ENCODE measurements at regions not wholly inside any gene's neighbourhood (a gene's known extent, or its start where the extent isn't known, plus 50 kb on each side); places are given as distances from the start of the nearest gene placed in this dataset.

GRCh38 chr6:6704103-6705060 is 115.9 kb downstream of the LY86 start:
- no peak for DNase-seq

DNA sequence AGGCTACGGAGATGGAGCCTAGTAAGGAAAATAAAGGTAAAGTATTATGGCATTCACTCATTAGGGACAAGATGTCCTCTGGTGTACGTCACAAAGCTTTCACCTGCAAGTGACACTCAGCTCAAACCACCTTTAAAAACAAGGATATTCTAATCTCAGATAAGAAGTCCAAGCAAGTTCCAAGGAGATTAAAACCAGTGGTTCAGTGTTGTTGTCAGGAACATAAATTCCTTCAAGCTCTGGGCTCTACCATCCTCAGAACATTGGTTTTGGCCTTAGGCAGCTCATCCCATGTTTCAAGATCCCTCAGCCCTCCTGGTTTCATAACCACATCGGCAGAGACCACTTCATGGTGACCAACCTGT is 116.5 kb downstream of the LY86 start:
- no peak for DNase-seq

DNA sequence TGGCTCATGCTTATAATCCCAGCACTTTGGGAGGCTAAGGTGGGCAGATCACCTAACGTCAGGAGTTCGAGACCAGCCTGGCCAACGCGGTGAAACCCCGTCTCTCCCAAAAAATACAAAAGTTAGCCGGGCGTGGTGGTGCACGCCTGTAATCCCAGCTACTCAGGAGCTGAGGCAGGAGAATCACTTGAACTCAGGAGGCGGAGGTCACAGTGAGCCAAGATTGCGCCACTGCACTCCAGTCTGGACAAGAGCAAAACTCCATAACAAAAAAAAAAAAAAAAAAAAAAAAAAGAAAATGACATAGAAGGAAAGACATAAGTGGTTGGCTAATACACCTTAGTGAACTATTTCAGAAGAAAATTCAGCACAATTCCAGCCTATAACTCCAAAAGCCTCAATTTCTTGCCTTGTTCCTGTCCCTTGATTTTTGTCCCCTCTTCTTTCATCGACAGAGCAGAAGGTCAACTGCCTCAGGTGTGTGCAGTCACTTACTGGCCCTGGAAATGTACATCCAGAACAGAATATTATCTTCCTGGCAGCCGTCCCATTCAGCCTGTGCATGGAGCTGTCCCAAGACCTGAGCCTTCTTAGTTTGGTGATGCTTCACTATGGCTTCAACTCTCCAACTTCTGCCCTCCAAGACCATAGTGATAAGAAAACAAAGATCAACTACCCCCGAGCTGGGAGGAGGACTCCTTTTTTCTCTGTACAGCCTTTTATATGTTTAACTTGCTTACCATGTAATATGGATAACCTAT is 117.6 kb downstream of the LY86 start:
- DNase-seq, result no peak

GRCh38 chr6:6707143-6707542 is 118.6 kb downstream of the LY86 start:
- DNase-seq, result no peak

DNA sequence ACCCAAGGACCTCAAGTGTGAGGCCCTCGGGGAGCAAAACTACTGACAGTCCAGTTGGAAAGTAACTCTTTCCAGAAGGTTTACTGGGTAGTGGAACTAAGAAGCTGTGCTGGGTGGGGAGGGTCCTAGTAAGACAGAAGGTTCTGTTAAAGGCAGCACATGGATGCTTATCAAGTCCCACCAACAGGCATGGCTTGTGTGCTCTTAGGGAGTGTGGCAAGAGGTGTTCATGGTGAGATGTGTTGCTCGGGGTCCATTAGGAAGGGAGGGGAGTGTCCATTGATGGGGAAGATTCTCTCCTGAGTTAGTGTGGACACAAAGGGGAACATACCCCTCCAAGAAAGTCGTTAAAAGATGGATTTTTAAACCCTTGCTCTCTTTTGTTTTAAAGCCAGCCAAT is 120.6 kb downstream of the LY86 start:
- no peak for DNase-seq

- DNase-seq, result no peak
Observed at GRCh38 chr6:6711031-6711785, 122.7 kb downstream of the LY86 start.

- DNase-seq, result no peak
Observed at GRCh38 chr6:6711832-6712448, 123.4 kb downstream of the LY86 start.

GRCh38 chr6:6712449-6713403 is 124.2 kb downstream of the LY86 start:
- DNase-seq, result no peak

DNA sequence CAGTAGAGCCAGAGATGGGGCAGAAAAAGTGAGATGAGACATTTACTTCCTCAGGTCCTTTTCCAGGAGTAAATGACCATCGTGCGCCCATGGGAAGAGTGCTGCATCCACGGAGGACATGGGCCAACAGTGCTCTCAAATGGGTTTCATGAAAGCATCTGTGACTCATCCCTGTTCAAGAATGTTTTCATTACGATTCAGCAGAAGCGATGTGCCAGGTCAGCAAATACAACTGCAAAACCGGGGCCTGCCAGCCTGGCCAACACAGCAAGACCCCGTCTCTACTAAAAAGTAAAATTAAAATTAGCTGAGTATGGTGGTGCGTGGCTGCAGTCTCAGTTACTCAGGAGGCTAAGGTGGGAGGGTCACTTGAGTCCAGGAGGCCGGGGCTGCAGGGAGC is 125.1 kb downstream of the LY86 start:
- DNase-seq, result no peak

DNA sequence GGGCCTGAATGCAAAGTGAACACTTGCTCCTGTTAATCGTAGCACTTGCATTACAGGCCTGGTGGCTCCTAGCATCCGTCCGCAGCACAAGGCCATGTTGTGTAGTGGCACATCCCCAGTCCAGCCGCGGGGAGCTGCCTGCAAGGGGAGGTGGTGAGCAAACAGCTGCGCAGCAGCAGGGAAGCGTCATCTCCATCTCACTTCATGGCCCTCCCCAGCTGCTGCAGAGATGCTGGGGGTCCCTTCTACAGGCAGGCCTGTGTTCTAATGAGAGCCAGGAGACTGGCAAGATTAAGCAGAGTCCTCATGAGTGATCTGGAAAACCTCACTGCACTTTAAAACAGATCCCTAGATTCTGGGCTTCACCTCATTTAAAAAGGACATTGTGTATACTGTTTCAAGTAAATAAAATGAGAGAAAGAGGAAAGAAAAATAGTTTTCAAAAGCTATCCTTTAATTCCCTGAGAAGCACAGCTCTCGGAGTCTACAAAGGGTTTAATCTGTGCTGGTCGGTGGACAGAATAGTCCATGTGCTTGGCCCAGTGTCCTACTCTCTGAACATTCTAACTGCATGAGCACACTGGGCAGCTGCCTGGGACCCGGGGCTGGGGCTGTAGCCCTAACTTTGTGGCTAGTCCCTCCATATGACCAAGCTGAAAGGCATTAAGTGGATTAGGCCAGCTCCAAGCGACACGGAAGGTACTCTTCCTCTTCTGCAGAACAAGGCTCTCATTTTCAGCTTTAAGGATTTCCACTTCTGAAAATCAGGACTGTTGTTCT is 125.8 kb downstream of the LY86 start:
- no peak for DNase-seq

DNA sequence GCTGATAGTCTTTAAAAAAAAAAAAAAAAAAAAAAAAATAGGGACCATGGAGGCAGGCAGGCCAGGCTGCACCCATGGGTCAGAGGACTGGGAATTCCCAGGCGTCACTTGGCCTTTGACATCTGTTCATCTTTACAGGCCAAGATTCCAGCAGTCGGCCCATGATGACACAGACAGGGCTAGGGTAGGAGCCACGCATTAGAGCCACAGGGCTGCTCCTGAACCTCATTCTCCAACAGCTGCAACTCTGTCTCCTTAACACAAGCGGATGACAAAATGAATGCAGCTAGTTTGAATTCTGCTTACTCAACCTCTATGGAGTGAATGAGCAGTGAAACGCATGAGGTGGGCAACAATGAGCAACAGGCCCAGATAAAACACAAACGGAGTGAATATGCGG is 126.4 kb downstream of the LY86 start:
- no peak for DNase-seq

DNA sequence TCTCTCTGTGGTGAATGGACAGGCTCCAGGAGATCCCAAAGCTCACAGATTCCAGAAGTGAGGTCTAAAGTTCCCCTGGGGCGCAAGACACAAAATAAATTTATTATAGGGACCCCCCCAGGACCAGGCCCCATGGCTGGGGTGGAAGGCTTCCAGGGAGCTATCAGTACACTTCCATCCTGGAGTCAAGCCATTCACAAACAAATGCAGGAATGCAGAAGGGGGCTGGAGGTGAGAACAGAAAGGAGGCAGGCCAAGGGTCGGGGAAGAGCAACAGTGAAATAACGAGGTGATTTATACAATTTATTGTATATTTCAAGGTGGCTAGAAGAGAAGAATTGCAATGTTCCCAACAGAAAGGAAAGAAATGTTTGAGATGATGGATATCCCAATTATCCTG is 126.9 kb downstream of the LY86 start:
- no peak for DNase-seq

GRCh38 chr6:6716998-6717763 is 128.7 kb downstream of the LY86 start:
- no peak for DNase-seq

- no peak for DNase-seq
Observed at GRCh38 chr6:6717953-6718352, 129.4 kb downstream of the LY86 start.

- no peak for DNase-seq
Observed at GRCh38 chr6:6721606-6722005, 133.1 kb downstream of the LY86 start.

GRCh38 chr6:6722195-6722594 is 133.7 kb downstream of the LY86 start:
- no peak for DNase-seq

DNA sequence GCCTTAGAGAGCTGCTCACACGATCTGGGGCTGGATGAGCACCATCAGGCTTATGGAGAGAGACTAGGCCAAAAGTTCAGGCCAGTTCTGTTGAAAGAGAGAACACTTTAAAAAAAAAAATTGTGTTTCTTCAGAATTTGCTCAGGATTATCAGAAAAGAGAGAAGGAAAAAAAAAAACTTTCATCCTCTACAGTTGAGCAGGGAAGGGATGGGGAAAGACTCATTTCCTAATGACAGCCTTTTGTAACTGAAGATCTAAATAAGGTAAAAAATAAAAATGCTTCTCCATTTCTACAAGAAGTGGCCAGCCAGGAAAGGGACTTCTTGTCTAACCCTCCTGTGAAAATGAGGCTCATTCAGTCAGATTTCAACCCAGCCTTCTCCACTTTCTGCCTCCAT is 134.8 kb downstream of the LY86 start:
- DNase-seq, result no peak

DNA sequence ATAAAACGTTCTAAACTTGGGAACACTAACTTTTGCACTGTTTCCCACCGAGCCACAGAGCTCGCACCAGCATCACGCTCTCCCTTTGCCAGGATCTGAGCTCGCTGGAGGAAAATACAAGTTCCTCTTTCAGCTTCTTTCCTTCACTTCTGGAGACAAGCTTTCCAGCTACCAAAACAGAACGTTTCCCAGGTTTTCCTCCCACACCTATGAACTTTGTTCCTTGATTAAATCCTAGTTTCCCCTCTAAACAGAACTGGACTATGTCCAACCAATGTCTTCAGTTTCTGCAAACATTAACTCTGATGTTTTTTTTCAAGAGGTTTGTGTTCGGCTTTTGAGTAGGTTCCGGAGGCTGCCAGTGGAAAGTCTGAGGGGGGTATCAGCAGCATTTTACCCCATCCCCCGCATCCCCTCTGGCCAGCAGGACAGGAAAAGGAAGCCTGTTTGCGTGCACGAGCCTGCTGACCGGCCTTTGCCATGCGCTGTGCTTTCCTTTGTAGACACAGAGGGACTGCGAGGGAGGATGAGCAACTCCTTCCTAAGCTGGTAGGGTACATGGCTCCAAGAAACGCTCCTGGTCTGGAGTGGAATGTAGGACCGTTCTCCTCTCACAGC is 135.5 kb downstream of the LY86 start:
- DNase-seq, result peak; percentile 45
